ENCODE measurements at regions not wholly inside any gene's neighbourhood (a gene's known extent, or its start where the extent isn't known, plus 50 kb on each side); places are given as distances from the start of the nearest gene placed in this dataset.
A peak's percentile ranks its signal among the peaks of the same experiment; 100 is the strongest.

- TF ChIP-seq USF1 (IDR thresholded peaks at IDR 0.05) (no peak), MAX (IDR thresholded peaks at IDR 0.05) (no peak), REST (IDR thresholded peaks at IDR 0.05; ENCODE audit: low read depth) (no peak), ZBTB7A (IDR thresholded peaks at IDR 0.05; ENCODE audit: low read depth) (no peak), TEAD4 (IDR thresholded peaks at IDR 0.05) (no peak), CREB1 (IDR thresholded peaks at IDR 0.05; ENCODE audit: low read depth) (no peak), FOXM1 (IDR thresholded peaks at IDR 0.05; ENCODE audit: borderline replicate concordance, low read depth) (no peak), EP300 (IDR thresholded peaks at IDR 0.05; ENCODE audit: borderline replicate concordance) (no peak), TCF12 (IDR thresholded peaks at IDR 0.05; ENCODE audit: low read depth) (no peak), RAD21 (IDR thresholded peaks at IDR 0.05; ENCODE audit: low read depth) (no peak), YY1 (IDR thresholded peaks at IDR 0.05; ENCODE audit: low read depth) (no peak), NFIC (IDR thresholded peaks at IDR 0.05) (no peak), EGR1 (IDR thresholded peaks at IDR 0.05) (no peak), TAF1 (IDR thresholded peaks at IDR 0.05; ENCODE audit: low read depth) (no peak)
These were observed 193.2 kb downstream of the DAD1 start for GRCh38 chr14:22395803-22396202.

GRCh38 chr14:22394616-22395015 lies 194.4 kb downstream of the DAD1 start:
- TF ChIP-seq TEAD4 (IDR thresholded peaks at IDR 0.05) (no peak), NFIC (IDR thresholded peaks at IDR 0.05) (no peak), EP300 (IDR thresholded peaks at IDR 0.05; ENCODE audit: borderline replicate concordance) (no peak), CEBPB (IDR thresholded peaks at IDR 0.05) (no peak), USF1 (IDR thresholded peaks at IDR 0.05) (no peak), YY1 (IDR thresholded peaks at IDR 0.05; ENCODE audit: low read depth) (no peak)

GRCh38 chr14:22393796-22394195 lies 195.2 kb downstream of the DAD1 start:
- TF ChIP-seq CREB1 (IDR thresholded peaks at IDR 0.05; ENCODE audit: low read depth) (no peak), ZBTB7A (IDR thresholded peaks at IDR 0.05; ENCODE audit: low read depth) (no peak), NFIC (IDR thresholded peaks at IDR 0.05) (no peak), FOXM1 (IDR thresholded peaks at IDR 0.05; ENCODE audit: borderline replicate concordance, low read depth) (no peak), USF1 (IDR thresholded peaks at IDR 0.05) (no peak), YY1 (IDR thresholded peaks at IDR 0.05; ENCODE audit: low read depth) (no peak), EGR1 (IDR thresholded peaks at IDR 0.05) (no peak), RAD21 (IDR thresholded peaks at IDR 0.05; ENCODE audit: low read depth) (no peak), TCF12 (IDR thresholded peaks at IDR 0.05; ENCODE audit: low read depth) (no peak), MAX (IDR thresholded peaks at IDR 0.05) (no peak), REST (IDR thresholded peaks at IDR 0.05; ENCODE audit: low read depth) (no peak), EP300 (IDR thresholded peaks at IDR 0.05; ENCODE audit: borderline replicate concordance) (no peak), CEBPB (IDR thresholded peaks at IDR 0.05) (no peak), TEAD4 (IDR thresholded peaks at IDR 0.05) (no peak), TAF1 (IDR thresholded peaks at IDR 0.05; ENCODE audit: low read depth) (no peak)

GRCh38 chr14:22391908-22392565 lies 197.0 kb downstream of the DAD1 start:
- TF ChIP-seq NFIC (IDR thresholded peaks at IDR 0.05) (peak; percentile 39), ZBTB7A (IDR thresholded peaks at IDR 0.05; ENCODE audit: low read depth) (no peak), YY1 (IDR thresholded peaks at IDR 0.05; ENCODE audit: low read depth) (peak; percentile 54; the same call in 1 of the 2 replicates), RAD21 (IDR thresholded peaks at IDR 0.05; ENCODE audit: low read depth) (peak; percentile 100), TEAD4 (IDR thresholded peaks at IDR 0.05) (peak; percentile 21; the same call in 1 of the 2 replicates), EP300 (IDR thresholded peaks at IDR 0.05; ENCODE audit: borderline replicate concordance) (no peak)

- TF ChIP-seq YY1 (IDR thresholded peaks at IDR 0.05; ENCODE audit: low read depth) (no peak), TEAD4 (IDR thresholded peaks at IDR 0.05) (no peak), CEBPB (IDR thresholded peaks at IDR 0.05) (no peak), ZBTB7A (IDR thresholded peaks at IDR 0.05; ENCODE audit: low read depth) (no peak), MAX (IDR thresholded peaks at IDR 0.05) (no peak), USF1 (IDR thresholded peaks at IDR 0.05) (no peak), TAF1 (IDR thresholded peaks at IDR 0.05; ENCODE audit: low read depth) (no peak), NFIC (IDR thresholded peaks at IDR 0.05) (no peak), FOXM1 (IDR thresholded peaks at IDR 0.05; ENCODE audit: borderline replicate concordance, low read depth) (no peak), RAD21 (IDR thresholded peaks at IDR 0.05; ENCODE audit: low read depth) (no peak), TCF12 (IDR thresholded peaks at IDR 0.05; ENCODE audit: low read depth) (no peak), EP300 (IDR thresholded peaks at IDR 0.05; ENCODE audit: borderline replicate concordance) (no peak), REST (IDR thresholded peaks at IDR 0.05; ENCODE audit: low read depth) (no peak), CREB1 (IDR thresholded peaks at IDR 0.05; ENCODE audit: low read depth) (no peak), EGR1 (IDR thresholded peaks at IDR 0.05) (no peak)
These were observed 198.1 kb downstream of the DAD1 start for GRCh38 chr14:22390824-22391461.
